ENCODE measurements at regions not wholly inside any gene's neighbourhood (a gene's known extent, or its start where the extent isn't known, plus 50 kb on each side); places are given as distances from the start of the nearest gene placed in this dataset.
A peak's percentile ranks its signal among the peaks of the same experiment; 100 is the strongest.

DNA sequence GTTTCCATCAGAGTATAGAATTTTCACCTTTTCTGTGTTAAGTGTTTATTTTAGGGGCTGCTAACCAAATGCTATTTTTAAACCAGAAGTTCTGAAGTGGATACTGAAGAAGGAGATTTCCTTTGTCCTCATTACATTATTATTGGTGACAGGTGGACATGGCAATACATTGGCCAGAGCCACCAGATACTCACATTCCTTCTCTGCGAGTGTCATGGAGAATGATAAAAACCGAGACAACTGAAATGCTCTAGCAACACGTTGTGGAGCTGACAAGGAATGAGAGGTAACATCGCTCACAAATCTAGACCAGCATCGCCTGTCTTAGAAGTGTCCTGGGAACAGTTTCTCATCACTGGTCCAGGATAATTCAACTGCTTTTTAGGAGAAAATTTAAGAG is 241.2 kb downstream of the IRS1 start:
- in situ Hi-C loops (cut with HindIII; ENCODE audit: extremely low pct_ligation_motif_present, low pct_unique_long_range_greater_than_20kb), result no loop called here
- ChIA-PET CTCF (ENCODE audit: low intra/inter-chr PET ratio, low total read pairs) (no interaction called here), POLR2A (no interaction called here)
- no peak overlapping the region for H3K9ac ChIP-seq (ENCODE audit: insufficient read depth, low read depth, low read length)
- no peaks in the 10 kb centered on the region for H3K27me3 ChIP-seq (ENCODE audit: control insufficient read depth in 1 of 2, insufficient read depth in 2 of 2, low read length in 2 of 2)
- no TSS peak for BruUV-seq (replicated peaks)
- no peaks in the 10 kb centered on the region for H3K9me3 ChIP-seq (ENCODE audit: low read length)
- no peak overlapping the region for H3K4me3 ChIP-seq (replicated peaks in 1 of 3; ENCODE audit: insufficient read depth in 1 of 3, low read depth in 2 of 3, low read length in 3 of 3)
- H3K4me1 ChIP-seq (ENCODE audit: insufficient read depth, low read length), result peaks cover 51% of the 10 kb centered on the region
- no peak overlapping the region for H2AFZ ChIP-seq (ENCODE audit: low read length)
- no peak for FAIRE-seq
- no peak overlapping the region for H3K4me2 ChIP-seq (ENCODE audit: low read depth, low read length)
- DNase-seq (ENCODE audit: low spot score), result no peak
- H3K27ac ChIP-seq (ENCODE audit: extremely low read length, insufficient read depth, low read length), result no peak overlapping the region
- no peaks in the 10 kb centered on the region for H4K20me1 ChIP-seq (ENCODE audit: insufficient read depth, low read length)
- H3K79me2 ChIP-seq (ENCODE audit: insufficient read depth, low read length), result no peaks in the 10 kb centered on the region
- H3K36me3 ChIP-seq (replicated peaks in 1 of 2; ENCODE audit: control insufficient read depth in 1 of 2, insufficient read depth in 2 of 2, low read length in 2 of 2), result no peaks in the 10 kb centered on the region
- 97% methylated on average over 5 of the region's 5 CpGs for WGBS (ENCODE audit: low lambda C conversion rate)
- ATAC-seq, result no peak
- TF ChIP-seq MED8 (CRISPR knock-in tag; IDR thresholded peaks at IDR 0.05; ENCODE audit: insufficient replicate concordance), result no peak
- TF ChIP-seq STAT6 (CRISPR knock-in tag; IDR thresholded peaks at IDR 0.05; ENCODE audit: borderline replicate concordance), result 0 out of 2 replicates have a peak, but pooled peaks have one; percentile 19
- intact Hi-C loops (cut with micrococcal nuclease; ENCODE audit: unreplicated experiment), result loop anchor here (2.0 to 5.0 kb wide), 2 partner anchors 22 to 76 kb away; no protein-coding TSS in a partner anchor

- H3K4me1 ChIP-seq (ENCODE audit: insufficient read depth, low read length), result peaks cover 50% of the 10 kb centered on the region
- no peak overlapping the region for H3K9ac ChIP-seq (ENCODE audit: insufficient read depth, low read depth, low read length)
- H3K36me3 ChIP-seq (replicated peaks in 1 of 2; ENCODE audit: control insufficient read depth in 1 of 2, insufficient read depth in 2 of 2, low read length in 2 of 2), result no peaks in the 10 kb centered on the region
- DNase-seq (ENCODE audit: low spot score), result peak; percentile 42
- 82% methylated on average over 4 of the region's 4 CpGs for WGBS (ENCODE audit: low lambda C conversion rate)
- no peaks in the 10 kb centered on the region for H3K79me2 ChIP-seq (ENCODE audit: insufficient read depth, low read length)
- ATAC-seq, result no peak
- CTCF ChIA-PET (ENCODE audit: low intra/inter-chr PET ratio, low total read pairs), result no interaction called here
- intact Hi-C loops (cut with micrococcal nuclease; ENCODE audit: unreplicated experiment) (loop anchor here (5.0 kb wide), 1 partner anchor 74 kb away; no protein-coding TSS in a partner anchor), in situ Hi-C loops (cut with HindIII; ENCODE audit: extremely low pct_ligation_motif_present, low pct_unique_long_range_greater_than_20kb) (no loop called here)
- H3K4me3 ChIP-seq (replicated peaks in 1 of 3; ENCODE audit: insufficient read depth in 1 of 3, low read depth in 2 of 3, low read length in 3 of 3), result no peak overlapping the region
- no peaks in the 10 kb centered on the region for H3K9me3 ChIP-seq (ENCODE audit: low read length)
- no peak overlapping the region for H3K4me2 ChIP-seq (ENCODE audit: low read depth, low read length)
- H2AFZ ChIP-seq (ENCODE audit: low read length), result no peak overlapping the region
- no peaks in the 10 kb centered on the region for H3K27me3 ChIP-seq (ENCODE audit: control insufficient read depth in 1 of 2, insufficient read depth in 2 of 2, low read length in 2 of 2)
- no peak overlapping the region for H3K27ac ChIP-seq (ENCODE audit: extremely low read length, insufficient read depth, low read length)
- no peaks in the 10 kb centered on the region for H4K20me1 ChIP-seq (ENCODE audit: insufficient read depth, low read length)
- BruUV-seq (replicated peaks), result no TSS peak
- POLR2A ChIA-PET, result no interaction called here
- no peak for FAIRE-seq
- TF ChIP-seq, protein P1, sequence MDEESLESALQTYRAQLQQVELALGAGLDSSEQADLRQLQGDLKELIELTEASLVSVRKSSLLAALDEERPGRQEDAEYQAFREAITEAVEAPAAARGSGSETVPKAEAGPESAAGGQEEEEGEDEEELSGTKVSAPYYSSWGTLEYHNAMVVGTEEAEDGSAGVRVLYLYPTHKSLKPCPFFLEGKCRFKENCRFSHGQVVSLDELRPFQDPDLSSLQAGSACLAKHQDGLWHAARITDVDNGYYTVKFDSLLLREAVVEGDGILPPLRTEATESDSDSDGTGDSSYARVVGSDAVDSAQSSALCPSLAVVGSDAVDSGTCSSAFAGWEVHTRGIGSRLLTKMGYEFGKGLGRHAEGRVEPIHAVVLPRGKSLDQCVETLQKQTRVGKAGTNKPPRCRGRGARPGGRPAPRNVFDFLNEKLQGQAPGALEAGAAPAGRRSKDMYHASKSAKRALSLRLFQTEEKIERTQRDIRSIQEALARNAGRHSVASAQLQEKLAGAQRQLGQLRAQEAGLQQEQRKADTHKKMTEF (CRISPR knock-in tag; IDR thresholded peaks at IDR 0.05), result 0 out of 2 replicates have a peak, but pooled peaks have one; percentile 20
- 0 out of 2 replicates have a peak, but pooled peaks have one; percentile 18 for TF ChIP-seq SAP130 (CRISPR knock-in tag; IDR thresholded peaks at IDR 0.05; ENCODE audit: low read depth)
- peak in 1 of 2 experiments; percentile 36; a peak in 1 of 4 replicates for TF ChIP-seq EP300 (IDR thresholded peaks at IDR 0.05; ENCODE audit: low read depth in 2 of 2, low read length in 2 of 2)
- TF ChIP-seq EP300 (CRISPR knock-in tag; IDR thresholded peaks at IDR 0.05; ENCODE audit: borderline replicate concordance), result no peak
- TF ChIP-seq SOX13 (IDR thresholded peaks at IDR 0.05), result no peak
- TF ChIP-seq SOX13 (CRISPR knock-in tag; conservative IDR thresholded peaks at IDR 0.05 in 1 of 2, IDR thresholded peaks at IDR 0.05 in 1 of 2), result peak in 1 of 2 experiments; percentile 65; a peak in 2 of 4 replicates
- TF ChIP-seq ZNF17 (CRISPR knock-in tag; IDR thresholded peaks at IDR 0.05), result no peak
- no peak for TF ChIP-seq PLSCR1 (CRISPR knock-in tag; IDR thresholded peaks at IDR 0.05; ENCODE audit: borderline replicate concordance)
- TF ChIP-seq, protein P2, sequence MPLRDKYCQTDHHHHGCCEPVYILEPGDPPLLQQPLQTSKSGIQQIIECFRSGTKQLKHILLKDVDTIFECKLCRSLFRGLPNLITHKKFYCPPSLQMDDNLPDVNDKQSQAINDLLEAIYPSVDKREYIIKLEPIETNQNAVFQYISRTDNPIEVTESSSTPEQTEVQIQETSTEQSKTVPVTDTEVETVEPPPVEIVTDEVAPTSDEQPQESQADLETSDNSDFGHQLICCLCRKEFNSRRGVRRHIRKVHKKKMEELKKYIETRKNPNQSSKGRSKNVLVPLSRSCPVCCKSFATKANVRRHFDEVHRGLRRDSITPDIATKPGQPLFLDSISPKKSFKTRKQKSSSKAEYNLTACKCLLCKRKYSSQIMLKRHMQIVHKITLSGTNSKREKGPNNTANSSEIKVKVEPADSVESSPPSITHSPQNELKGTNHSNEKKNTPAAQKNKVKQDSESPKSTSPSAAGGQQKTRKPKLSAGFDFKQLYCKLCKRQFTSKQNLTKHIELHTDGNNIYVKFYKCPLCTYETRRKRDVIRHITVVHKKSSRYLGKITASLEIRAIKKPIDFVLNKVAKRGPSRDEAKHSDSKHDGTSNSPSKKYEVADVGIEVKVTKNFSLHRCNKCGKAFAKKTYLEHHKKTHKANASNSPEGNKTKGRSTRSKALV (CRISPR knock-in tag; IDR thresholded peaks at IDR 0.05), result no peak
Observed at GRCh38 chr2:226556050-226556449, 243.6 kb downstream of the IRS1 start.
